Astrocyte (in vitro differentiated cells and primary cell): ENCODE measurements at regions not wholly inside any gene's neighbourhood (a gene's known extent, or its start where the extent isn't known, plus 50 kb on each side); places are given as distances from the start of the nearest gene placed in this dataset.

Experiments used
- EZH2 ChIP-seq: IDR thresholded peaks from 2 replicates; pipeline ENCODE4 v1.6.1; 2012; ENCODE audit warnings: mild to moderate bottlenecking, low read length, inconsistent platforms; ENCODE audit not compliant: insufficient read depth
- TF ChIP-seq, protein P1 (sequence below): IDR thresholded peaks from 2 replicates; pipeline ENCODE4 v1.5.1; 2011; ENCODE audit warnings: low read depth, mild to moderate bottlenecking, inconsistent platforms, low read length, moderate library complexity; ENCODE audit not compliant: insufficient read depth

DNA sequence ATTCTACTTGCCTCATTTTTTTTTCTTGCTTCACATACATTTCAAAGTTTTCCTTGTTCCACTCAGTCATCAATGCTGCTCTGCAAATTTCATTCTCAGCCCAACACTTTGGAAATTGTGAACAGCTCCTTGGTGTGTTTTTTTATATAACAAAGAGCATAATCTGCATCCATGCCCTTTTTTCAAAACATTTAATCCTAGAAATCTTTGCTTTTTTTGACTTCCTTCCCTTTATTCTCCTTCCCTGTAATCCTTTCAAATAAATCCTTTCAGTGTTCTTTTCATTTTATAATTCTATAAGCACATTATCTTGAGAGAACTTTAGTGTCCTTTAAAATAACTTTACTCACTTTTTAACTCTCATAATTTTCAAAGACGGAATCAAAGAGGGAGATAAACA, 1150.8 kb downstream of the SI start:
- TF ChIP-seq, protein P1, sequence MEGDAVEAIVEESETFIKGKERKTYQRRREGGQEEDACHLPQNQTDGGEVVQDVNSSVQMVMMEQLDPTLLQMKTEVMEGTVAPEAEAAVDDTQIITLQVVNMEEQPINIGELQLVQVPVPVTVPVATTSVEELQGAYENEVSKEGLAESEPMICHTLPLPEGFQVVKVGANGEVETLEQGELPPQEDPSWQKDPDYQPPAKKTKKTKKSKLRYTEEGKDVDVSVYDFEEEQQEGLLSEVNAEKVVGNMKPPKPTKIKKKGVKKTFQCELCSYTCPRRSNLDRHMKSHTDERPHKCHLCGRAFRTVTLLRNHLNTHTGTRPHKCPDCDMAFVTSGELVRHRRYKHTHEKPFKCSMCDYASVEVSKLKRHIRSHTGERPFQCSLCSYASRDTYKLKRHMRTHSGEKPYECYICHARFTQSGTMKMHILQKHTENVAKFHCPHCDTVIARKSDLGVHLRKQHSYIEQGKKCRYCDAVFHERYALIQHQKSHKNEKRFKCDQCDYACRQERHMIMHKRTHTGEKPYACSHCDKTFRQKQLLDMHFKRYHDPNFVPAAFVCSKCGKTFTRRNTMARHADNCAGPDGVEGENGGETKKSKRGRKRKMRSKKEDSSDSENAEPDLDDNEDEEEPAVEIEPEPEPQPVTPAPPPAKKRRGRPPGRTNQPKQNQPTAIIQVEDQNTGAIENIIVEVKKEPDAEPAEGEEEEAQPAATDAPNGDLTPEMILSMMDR, result no peak
- TF ChIP-seq EZH2, result no peak
